ENCODE measurements at regions not wholly inside any gene's neighbourhood (a gene's known extent, or its start where the extent isn't known, plus 50 kb on each side); places are given as distances from the start of the nearest gene placed in this dataset.

GRCh38 chr16:48441106-48441505 is 55.9 kb upstream of the SIAH1 start:
- DNase-seq = peak in 1 of 10 donors; percentile 31
- intact Hi-C loops (cut with DNase I) = no loop called here

- peak in 1 of 10 donors; percentile 21 for DNase-seq
- intact Hi-C loops (cut with DNase I) = no loop called here
These were observed 53.2 kb upstream of the SIAH1 start for GRCh38 chr16:48438414-48438813.

- intact Hi-C loops (cut with DNase I) = no loop called here
- peak in 1 of 10 donors; percentile 29 for DNase-seq
These were observed 50.7 kb upstream of the SIAH1 start for GRCh38 chr16:48435906-48436305.

- intact Hi-C loops (cut with DNase I) = no loop called here
- DNase-seq = peak in 1 of 10 donors; percentile 55
These were observed 50.1 kb upstream of the SIAH1 start for GRCh38 chr16:48435318-48435680.
